ENCODE measurements at regions not wholly inside any gene's neighbourhood (a gene's known extent, or its start where the extent isn't known, plus 50 kb on each side); places are given as distances from the start of the nearest gene placed in this dataset.

- Histone ChIP-seq H3K4me3 (no peak overlapping the region), H3K9me3 (no peaks in the 10 kb centered on the region), H3K36me3 (no peaks in the 10 kb centered on the region), H3K4me1 (ENCODE audit: insufficient read depth) (no peaks in the 10 kb centered on the region), H3K27me3 (no peaks in the 10 kb centered on the region), H3K27ac (no peak overlapping the region)
- TF ChIP-seq POLR2A (IDR thresholded peaks at IDR 0.05) (no peak), CTCF (IDR thresholded peaks at IDR 0.05) (no peak), EP300 (IDR thresholded peaks at IDR 0.05) (no peak)
- no peak for DNase-seq
- intact Hi-C loops (cut with DNase I), result no loop called here
- 76 to 79% (median 78%) methylated on average over 14 to 15 of the region's 15 CpGs for WGBS, 3 donors
Measured at GRCh38 chr20:24318569-24319352, 150.7 kb upstream of the SYNDIG1 start.

- no peak overlapping the region for H3K4me3 ChIP-seq
- WGBS, 3 donors, result 70 to 80% (median 79%) methylated on average over 5 of the region's 5 CpGs
- H3K36me3 ChIP-seq, result no peaks in the 10 kb centered on the region
- intact Hi-C loops (cut with DNase I), result no loop called here
- no peaks in the 10 kb centered on the region for H3K9me3 ChIP-seq
- TF ChIP-seq EP300 (IDR thresholded peaks at IDR 0.05) (no peak), CTCF (IDR thresholded peaks at IDR 0.05) (no peak), POLR2A (IDR thresholded peaks at IDR 0.05) (no peak)
- H3K4me1 ChIP-seq (ENCODE audit: insufficient read depth), result no peaks in the 10 kb centered on the region
- no peak for DNase-seq
- no peaks in the 10 kb centered on the region for H3K27me3 ChIP-seq
- H3K27ac ChIP-seq, result no peak overlapping the region
Measured at GRCh38 chr20:24317224-24317623, 152.2 kb upstream of the SYNDIG1 start.

- H3K4me1 ChIP-seq (ENCODE audit: insufficient read depth), result no peaks in the 10 kb centered on the region
- no peaks in the 10 kb centered on the region for H3K27me3 ChIP-seq
- no peak for DNase-seq
- TF ChIP-seq POLR2A (IDR thresholded peaks at IDR 0.05) (no peak), CTCF (IDR thresholded peaks at IDR 0.05) (no peak), EP300 (IDR thresholded peaks at IDR 0.05) (no peak)
- no peak overlapping the region for H3K27ac ChIP-seq
- no peak overlapping the region for H3K4me3 ChIP-seq
- no peaks in the 10 kb centered on the region for H3K36me3 ChIP-seq
- no peaks in the 10 kb centered on the region for H3K9me3 ChIP-seq
- WGBS, 3 donors, result 54 to 62% (median 59%) methylated on average over 2 of the region's 2 CpGs
- intact Hi-C loops (cut with DNase I), result no loop called here
Measured at GRCh38 chr20:24316731-24317130, 152.7 kb upstream of the SYNDIG1 start.

GRCh38 chr20:24314053-24314452, 155.4 kb upstream of the SYNDIG1 start:
- no peak overlapping the region for H3K4me3 ChIP-seq
- no peak overlapping the region for H3K27ac ChIP-seq
- H3K9me3 ChIP-seq, result no peaks in the 10 kb centered on the region
- H3K4me1 ChIP-seq (ENCODE audit: insufficient read depth), result no peaks in the 10 kb centered on the region
- H3K27me3 ChIP-seq, result no peaks in the 10 kb centered on the region
- TF ChIP-seq EP300 (IDR thresholded peaks at IDR 0.05) (no peak), CTCF (IDR thresholded peaks at IDR 0.05) (no peak), POLR2A (IDR thresholded peaks at IDR 0.05) (no peak)
- no peaks in the 10 kb centered on the region for H3K36me3 ChIP-seq
- 83 to 86% (median 83%) methylated on average over 4 of the region's 4 CpGs for WGBS, 3 donors
- DNase-seq, result no peak
- intact Hi-C loops (cut with DNase I), result no loop called here
